Neutrophil (primary cell): ENCODE measurements at regions not wholly inside any gene's neighbourhood (a gene's known extent, or its start where the extent isn't known, plus 50 kb on each side); places are given as distances from the start of the nearest gene placed in this dataset.

Experiments
- H3K27ac ChIP-seq: fragments of 200-600 bp; sonication (generic); 2 replicates; pipeline ENCODE4 v1.5.1; 2016; ENCODE audit warnings: mild to moderate bottlenecking, moderate library complexity
- H3K27me3 ChIP-seq: fragments of 200-600 bp; sonication (generic); 2 replicates; pipeline ENCODE4 v1.6.0; 2016; ENCODE audit warnings: mild to moderate bottlenecking
- H3K36me3 ChIP-seq: fragments of 200-600 bp; sonication (generic); 2 replicates; pipeline ENCODE4 v1.5.1; 2017
- H3K4me1 ChIP-seq, 2 experiments: fragments of 200-600 bp in 1 of 2; sonication (generic) in 1 of 2; 1 replicate in 1 of 2; 2 replicates in 1 of 2; pipeline versions ENCODE4 v1.5.1 to v1.6.1; 2013 to 2016; ENCODE audit warnings: low read depth in 1 of 2, low read length in 1 of 2, mild to moderate bottlenecking in 1 of 2, moderate library complexity in 1 of 2; ENCODE audit not compliant: control insufficient read depth in 1 of 2, insufficient read depth in 1 of 2
- H3K4me3 ChIP-seq, 2 experiments: fragments of 200-600 bp in 1 of 2; sonication (generic) in 1 of 2; 1 replicate in 1 of 2; 2 replicates in 1 of 2; pipeline ENCODE4 v1.5.1; 2013 to 2016; ENCODE audit warnings: low read depth in 1 of 2, low read length in 1 of 2, mild to moderate bottlenecking in 1 of 2, moderate library complexity in 1 of 2
- H3K9me3 ChIP-seq: fragments of 200-600 bp; sonication (generic); 2 replicates; pipeline ENCODE4 v1.5.1; 2016
- TF ChIP-seq, protein P1 (sequence below): fragments of 200-600 bp; sonication (generic); IDR thresholded peaks from 2 replicates; pipeline ENCODE4 v1.5.1; 2016; ENCODE audit warnings: antibody characterized with exemption

DNA sequence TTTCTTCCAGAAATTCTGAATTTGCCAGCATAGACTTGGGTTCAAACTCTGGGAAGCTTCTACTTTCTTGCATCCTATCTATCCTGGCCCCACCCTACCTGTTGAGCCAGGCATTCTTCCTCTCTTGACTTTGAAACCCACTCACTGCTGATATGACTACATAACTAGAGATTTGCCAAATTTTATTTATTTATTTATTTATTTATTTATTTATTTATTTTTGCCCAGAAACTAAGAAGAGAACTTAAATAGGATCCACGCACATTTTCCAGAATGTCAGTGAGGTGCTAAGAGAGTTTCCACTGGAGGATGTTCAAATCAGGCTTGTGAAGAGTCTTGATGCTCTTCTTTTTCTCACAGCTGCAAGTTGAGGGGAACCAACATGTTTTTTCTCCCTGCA lies 487.8 kb upstream of the PODXL start:
- H3K27me3 ChIP-seq = no peaks in the 10 kb centered on the region
- TF ChIP-seq, protein P1, sequence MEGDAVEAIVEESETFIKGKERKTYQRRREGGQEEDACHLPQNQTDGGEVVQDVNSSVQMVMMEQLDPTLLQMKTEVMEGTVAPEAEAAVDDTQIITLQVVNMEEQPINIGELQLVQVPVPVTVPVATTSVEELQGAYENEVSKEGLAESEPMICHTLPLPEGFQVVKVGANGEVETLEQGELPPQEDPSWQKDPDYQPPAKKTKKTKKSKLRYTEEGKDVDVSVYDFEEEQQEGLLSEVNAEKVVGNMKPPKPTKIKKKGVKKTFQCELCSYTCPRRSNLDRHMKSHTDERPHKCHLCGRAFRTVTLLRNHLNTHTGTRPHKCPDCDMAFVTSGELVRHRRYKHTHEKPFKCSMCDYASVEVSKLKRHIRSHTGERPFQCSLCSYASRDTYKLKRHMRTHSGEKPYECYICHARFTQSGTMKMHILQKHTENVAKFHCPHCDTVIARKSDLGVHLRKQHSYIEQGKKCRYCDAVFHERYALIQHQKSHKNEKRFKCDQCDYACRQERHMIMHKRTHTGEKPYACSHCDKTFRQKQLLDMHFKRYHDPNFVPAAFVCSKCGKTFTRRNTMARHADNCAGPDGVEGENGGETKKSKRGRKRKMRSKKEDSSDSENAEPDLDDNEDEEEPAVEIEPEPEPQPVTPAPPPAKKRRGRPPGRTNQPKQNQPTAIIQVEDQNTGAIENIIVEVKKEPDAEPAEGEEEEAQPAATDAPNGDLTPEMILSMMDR = no peak
- no peak overlapping the region for H3K27ac ChIP-seq
- H3K9me3 ChIP-seq = no peaks in the 10 kb centered on the region
- no peaks in the 10 kb centered on the region for H3K36me3 ChIP-seq
- no peaks in the 10 kb centered on the region for H3K4me1 ChIP-seq
- H3K4me3 ChIP-seq = no peak overlapping the region

DNA sequence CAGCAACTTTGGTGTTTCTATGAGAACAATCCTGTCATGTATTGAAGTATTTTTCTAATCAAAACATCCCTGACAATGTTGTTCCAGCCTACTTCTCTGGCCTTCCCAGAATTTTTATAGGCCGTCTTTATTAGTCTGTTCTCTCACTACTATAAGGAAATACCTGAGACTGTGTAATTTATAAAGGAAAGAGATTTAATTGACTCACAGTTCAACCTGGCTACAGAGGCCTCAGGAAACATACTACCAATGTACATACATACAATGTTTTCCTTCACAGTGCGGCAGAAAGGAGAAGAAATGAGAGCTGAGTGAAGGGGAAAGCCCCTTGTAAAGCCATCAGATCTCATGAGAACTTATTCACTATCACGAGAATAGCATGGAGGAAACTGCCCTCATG lies 484.7 kb upstream of the PODXL start:
- TF ChIP-seq, protein P1 = no peak
- Histone ChIP-seq H3K9me3 (no peaks in the 10 kb centered on the region), H3K27me3 (no peaks in the 10 kb centered on the region)

DNA sequence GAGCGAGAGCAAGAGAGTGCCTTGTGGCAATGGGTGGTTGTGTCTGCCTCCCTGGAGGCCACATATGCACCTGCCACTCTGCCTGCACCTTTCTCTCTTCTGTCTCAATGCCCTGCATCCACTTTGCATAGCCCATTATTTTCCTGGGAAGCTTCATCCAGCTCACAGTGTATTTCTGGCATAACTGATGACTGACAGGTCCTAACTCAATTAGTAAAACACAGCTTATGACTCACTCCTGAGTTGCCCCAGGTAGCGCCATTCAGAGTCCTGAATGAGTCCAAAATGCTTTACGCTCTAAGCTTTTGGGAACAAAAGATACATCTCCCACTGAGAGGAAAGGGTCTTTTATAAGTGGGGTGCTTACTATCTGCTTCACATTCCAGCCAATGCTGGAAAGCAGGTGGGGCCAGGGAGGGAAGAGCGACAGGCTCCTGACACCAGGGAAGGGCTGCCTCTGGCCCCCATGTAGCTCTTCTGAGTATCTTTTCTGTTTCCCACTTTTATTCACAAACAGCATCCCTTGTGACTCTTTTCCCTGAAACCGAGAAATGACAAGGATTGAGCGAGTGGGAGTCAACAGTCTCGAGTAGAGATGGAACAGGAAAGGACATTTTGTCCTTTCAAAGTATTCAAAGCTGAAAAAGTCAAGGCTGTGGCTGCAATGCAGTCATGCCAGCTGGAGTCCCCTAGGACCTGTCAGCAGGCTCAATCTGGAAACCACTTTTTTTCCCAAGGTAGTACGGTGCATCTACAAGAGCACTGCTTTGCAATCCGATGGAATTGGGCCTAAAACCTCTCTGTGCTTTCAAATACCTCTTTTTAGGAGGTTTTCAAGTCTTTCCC lies 479.3 kb upstream of the PODXL start:
- H3K36me3 ChIP-seq = no peaks in the 10 kb centered on the region
- H3K4me1 ChIP-seq = no peaks in the 10 kb centered on the region
- no peaks in the 10 kb centered on the region for H3K9me3 ChIP-seq
- TF ChIP-seq, protein P1 = no peak
- no peaks in the 10 kb centered on the region for H3K27me3 ChIP-seq
- H3K27ac ChIP-seq = no peak overlapping the region
- H3K4me3 ChIP-seq = no peak overlapping the region

More for the DNA sequence above, 484.7 kb upstream of the PODXL start:
- H3K4me1 ChIP-seq = no peaks in the 10 kb centered on the region
- H3K27ac ChIP-seq = no peak overlapping the region
- no peaks in the 10 kb centered on the region for H3K36me3 ChIP-seq
- H3K4me3 ChIP-seq = no peak overlapping the region

DNA sequence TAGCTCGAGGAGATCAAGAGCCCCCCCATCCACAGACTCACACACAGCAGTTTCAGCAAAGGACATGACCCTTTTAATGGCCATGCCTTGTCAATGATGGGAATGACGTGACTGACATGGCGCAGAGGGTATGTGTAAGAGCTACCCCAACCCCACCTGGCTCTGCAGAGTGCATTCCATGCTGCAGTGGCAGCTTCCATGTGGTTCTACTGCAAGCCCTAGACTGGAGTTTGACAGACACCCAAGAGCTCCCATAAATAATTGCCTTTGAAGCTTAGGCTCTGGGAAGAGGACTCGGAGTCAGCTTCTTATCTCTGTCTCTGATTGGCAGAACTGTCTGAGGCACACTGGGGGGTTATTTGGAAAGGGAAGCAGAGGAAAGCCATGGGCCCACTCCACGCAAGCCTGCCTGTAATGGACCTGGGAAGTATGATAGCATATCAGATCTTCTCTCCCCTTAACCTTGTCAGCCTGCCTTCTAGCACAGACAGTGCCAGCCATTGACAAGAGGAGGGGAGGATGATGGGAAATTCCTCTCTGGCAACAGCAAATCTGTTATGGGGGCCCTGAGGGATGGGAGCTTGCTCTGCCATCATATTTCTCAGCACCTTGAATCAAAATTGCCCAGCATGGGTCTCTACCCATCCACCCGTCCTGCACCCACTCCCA lies 478.5 kb upstream of the PODXL start:
- Histone ChIP-seq H3K27me3 (no peaks in the 10 kb centered on the region), H3K9me3 (no peaks in the 10 kb centered on the region), H3K27ac (no peak overlapping the region), H3K36me3 (no peaks in the 10 kb centered on the region), H3K4me1 (no peaks in the 10 kb centered on the region), H3K4me3 (no peak overlapping the region)
- TF ChIP-seq, protein P1 = no peak

DNA sequence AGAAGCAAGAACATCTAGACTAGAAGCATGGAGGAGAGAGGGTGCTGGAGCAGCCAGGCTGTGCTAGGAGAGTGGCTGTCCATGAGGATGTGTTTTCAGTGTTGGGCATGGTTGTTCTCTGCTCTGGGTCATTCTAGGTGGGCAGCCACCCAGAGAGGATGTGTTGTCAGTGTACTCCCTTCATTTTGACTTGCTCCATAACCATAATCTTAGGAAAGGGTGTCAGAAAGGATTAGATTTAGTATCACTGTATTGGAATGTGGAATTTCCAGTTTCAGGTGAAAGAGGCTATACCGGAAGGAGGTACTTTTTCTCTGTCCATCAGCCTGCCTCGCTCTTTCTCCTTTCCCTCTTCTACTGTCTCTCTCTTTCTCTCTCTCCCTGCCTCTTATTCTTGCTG lies 474.5 kb upstream of the PODXL start:
- Histone ChIP-seq H3K36me3 (no peaks in the 10 kb centered on the region), H3K27me3 (no peaks in the 10 kb centered on the region), H3K4me3 (no peak overlapping the region), H3K4me1 (no peaks in the 10 kb centered on the region), H3K27ac (no peak overlapping the region), H3K9me3 (no peaks in the 10 kb centered on the region)
- TF ChIP-seq, protein P1 = no peak
